ENCODE measurements at regions not wholly inside any gene's neighbourhood (a gene's known extent, or its start where the extent isn't known, plus 50 kb on each side); places are given as distances from the start of the nearest gene placed in this dataset.

GRCh38 chr12:108000111-108000510 lies 129.0 kb upstream of the WSCD2 start:
- H2AFZ ChIP-seq (ENCODE audit: low read length), result no peak overlapping the region
- no peaks in the 10 kb centered on the region for H3K36me3 ChIP-seq (replicated peaks; ENCODE audit: insufficient read depth, low read length)
- no peak overlapping the region for H3K9ac ChIP-seq (ENCODE audit: low read length)
- no peaks in the 10 kb centered on the region for H4K20me1 ChIP-seq (ENCODE audit: insufficient read depth, low read length)
- no peaks in the 10 kb centered on the region for H3F3A ChIP-seq (ENCODE audit: insufficient read depth, low read length)
- TF ChIP-seq EZH2 (optimal IDR thresholded peaks at IDR 0.05; ENCODE audit: low read depth, low read length) (no peak), EZH2phosphoT487 (IDR thresholded peaks at IDR 0.05; ENCODE audit: low read length) (no peak)
- TF ChIP-seq, protein P1, sequence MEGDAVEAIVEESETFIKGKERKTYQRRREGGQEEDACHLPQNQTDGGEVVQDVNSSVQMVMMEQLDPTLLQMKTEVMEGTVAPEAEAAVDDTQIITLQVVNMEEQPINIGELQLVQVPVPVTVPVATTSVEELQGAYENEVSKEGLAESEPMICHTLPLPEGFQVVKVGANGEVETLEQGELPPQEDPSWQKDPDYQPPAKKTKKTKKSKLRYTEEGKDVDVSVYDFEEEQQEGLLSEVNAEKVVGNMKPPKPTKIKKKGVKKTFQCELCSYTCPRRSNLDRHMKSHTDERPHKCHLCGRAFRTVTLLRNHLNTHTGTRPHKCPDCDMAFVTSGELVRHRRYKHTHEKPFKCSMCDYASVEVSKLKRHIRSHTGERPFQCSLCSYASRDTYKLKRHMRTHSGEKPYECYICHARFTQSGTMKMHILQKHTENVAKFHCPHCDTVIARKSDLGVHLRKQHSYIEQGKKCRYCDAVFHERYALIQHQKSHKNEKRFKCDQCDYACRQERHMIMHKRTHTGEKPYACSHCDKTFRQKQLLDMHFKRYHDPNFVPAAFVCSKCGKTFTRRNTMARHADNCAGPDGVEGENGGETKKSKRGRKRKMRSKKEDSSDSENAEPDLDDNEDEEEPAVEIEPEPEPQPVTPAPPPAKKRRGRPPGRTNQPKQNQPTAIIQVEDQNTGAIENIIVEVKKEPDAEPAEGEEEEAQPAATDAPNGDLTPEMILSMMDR (IDR thresholded peaks at IDR 0.05; ENCODE audit: low read length), result no peak
- H3K27ac ChIP-seq (ENCODE audit: low read length), result no peak overlapping the region
- no peak overlapping the region for H3K4me2 ChIP-seq (ENCODE audit: low read depth, low read length)
- H3K9me3 ChIP-seq (replicated peaks; ENCODE audit: insufficient read depth, low read length), result no peaks in the 10 kb centered on the region
- no peak for DNase-seq
- no peaks in the 10 kb centered on the region for H3K9me2 ChIP-seq (replicated peaks; ENCODE audit: insufficient read depth, low read length)
- no peaks in the 10 kb centered on the region for H3K27me3 ChIP-seq (replicated peaks; ENCODE audit: insufficient read depth, low read length)
- H3K4me1 ChIP-seq (ENCODE audit: low read length), result no peaks in the 10 kb centered on the region
- H3K4me3 ChIP-seq (ENCODE audit: low read length), result no peak overlapping the region
- H3K79me2 ChIP-seq (ENCODE audit: low read length), result no peaks in the 10 kb centered on the region

GRCh38 chr12:108004319-108004718 lies 124.8 kb upstream of the WSCD2 start:
- H3K79me2 ChIP-seq (ENCODE audit: low read length), result no peaks in the 10 kb centered on the region
- no peak overlapping the region for H3K27ac ChIP-seq (ENCODE audit: low read length)
- TF ChIP-seq EZH2 (optimal IDR thresholded peaks at IDR 0.05; ENCODE audit: low read depth, low read length), result no peak
- TF ChIP-seq, protein P1 (IDR thresholded peaks at IDR 0.05; ENCODE audit: low read length), result no peak
- TF ChIP-seq EZH2phosphoT487 (IDR thresholded peaks at IDR 0.05; ENCODE audit: low read length), result no peak
- H3K4me2 ChIP-seq (ENCODE audit: low read depth, low read length), result no peak overlapping the region
- H2AFZ ChIP-seq (ENCODE audit: low read length), result no peak overlapping the region
- no peak overlapping the region for H3K9ac ChIP-seq (ENCODE audit: low read length)
- DNase-seq, result peak; percentile 36
- H3F3A ChIP-seq (ENCODE audit: insufficient read depth, low read length), result no peaks in the 10 kb centered on the region
- H3K4me3 ChIP-seq (ENCODE audit: low read length), result no peak overlapping the region
- H4K20me1 ChIP-seq (ENCODE audit: insufficient read depth, low read length), result no peaks in the 10 kb centered on the region
- H3K27me3 ChIP-seq (replicated peaks; ENCODE audit: insufficient read depth, low read length), result no peaks in the 10 kb centered on the region
- no peaks in the 10 kb centered on the region for H3K36me3 ChIP-seq (replicated peaks; ENCODE audit: insufficient read depth, low read length)
- H3K4me1 ChIP-seq (ENCODE audit: low read length), result no peaks in the 10 kb centered on the region
- no peaks in the 10 kb centered on the region for H3K9me2 ChIP-seq (replicated peaks; ENCODE audit: insufficient read depth, low read length)
- H3K9me3 ChIP-seq (replicated peaks; ENCODE audit: insufficient read depth, low read length), result no peaks in the 10 kb centered on the region

GRCh38 chr12:108008163-108008905 lies 120.8 kb upstream of the WSCD2 start:
- H3K79me2 ChIP-seq (ENCODE audit: low read length), result no peaks in the 10 kb centered on the region
- DNase-seq, result no peak
- H3K4me3 ChIP-seq (ENCODE audit: low read length), result no peak overlapping the region
- no peaks in the 10 kb centered on the region for H3K36me3 ChIP-seq (replicated peaks; ENCODE audit: insufficient read depth, low read length)
- H3K4me2 ChIP-seq (ENCODE audit: low read depth, low read length), result no peak overlapping the region
- no peak overlapping the region for H2AFZ ChIP-seq (ENCODE audit: low read length)
- H3K9me3 ChIP-seq (replicated peaks; ENCODE audit: insufficient read depth, low read length), result no peaks in the 10 kb centered on the region
- no peak overlapping the region for H3K27ac ChIP-seq (ENCODE audit: low read length)
- H3K27me3 ChIP-seq (replicated peaks; ENCODE audit: insufficient read depth, low read length), result no peaks in the 10 kb centered on the region
- no peaks in the 10 kb centered on the region for H3F3A ChIP-seq (ENCODE audit: insufficient read depth, low read length)
- H3K4me1 ChIP-seq (ENCODE audit: low read length), result no peaks in the 10 kb centered on the region
- no peaks in the 10 kb centered on the region for H4K20me1 ChIP-seq (ENCODE audit: insufficient read depth, low read length)
- H3K9me2 ChIP-seq (replicated peaks; ENCODE audit: insufficient read depth, low read length), result no peaks in the 10 kb centered on the region
- TF ChIP-seq, protein P1 (IDR thresholded peaks at IDR 0.05; ENCODE audit: low read length), result no peak
- no peak for TF ChIP-seq EZH2phosphoT487 (IDR thresholded peaks at IDR 0.05; ENCODE audit: low read length)
- TF ChIP-seq EZH2 (optimal IDR thresholded peaks at IDR 0.05; ENCODE audit: low read depth, low read length), result no peak
- H3K9ac ChIP-seq (ENCODE audit: low read length), result no peak overlapping the region
